ENCODE measurements at regions not wholly inside any gene's neighbourhood (a gene's known extent, or its start where the extent isn't known, plus 50 kb on each side); places are given as distances from the start of the nearest gene placed in this dataset.

- POLR2A ChIA-PET: no interaction called here
- peaks cover 2% of the 10 kb centered on the region for H3K9me3 ChIP-seq (replicated peaks; ENCODE audit: control insufficient read depth, insufficient read depth, low read length)
- no peak for FAIRE-seq
- BruUV-seq (replicated peaks): no TSS peak
- H3K4me3 ChIP-seq (replicated peaks in 1 of 3; ENCODE audit: insufficient read depth in 1 of 3, low read depth in 1 of 3, low read length in 3 of 3): no peak overlapping the region
- no peaks in the 10 kb centered on the region for H3K27me3 ChIP-seq (ENCODE audit: control insufficient read depth in 2 of 2, insufficient read depth in 2 of 2, low read length in 2 of 2)
- no peaks in the 10 kb centered on the region for H3K4me1 ChIP-seq (ENCODE audit: control insufficient read depth, extremely low read depth, insufficient read depth, low read length)
- no peak overlapping the region for H3K9ac ChIP-seq (replicated peaks; ENCODE audit: extremely low read depth, insufficient read depth, low read length)
- intact Hi-C loops (cut with micrococcal nuclease) (no loop called here), dilution Hi-C loops (cut with MboI; ENCODE audit: extremely low pct_ligation_motif_present, low sequenced_read_pairs) (no loop called here)
- no peak overlapping the region for H3K27ac ChIP-seq (ENCODE audit: insufficient read depth, low read depth, low read length)
- no peak overlapping the region for H2AFZ ChIP-seq (ENCODE audit: low read depth, low read length)
- no peaks in the 10 kb centered on the region for H3K79me2 ChIP-seq (ENCODE audit: control insufficient read depth, insufficient read depth, low read length)
- no peaks in the 10 kb centered on the region for H3K36me3 ChIP-seq (ENCODE audit: control insufficient read depth in 2 of 2, extremely low read depth in 1 of 2, insufficient read depth in 2 of 2, low read length in 2 of 2)
- TF ChIP-seq MYC (IDR thresholded peaks at IDR 0.05; ENCODE audit: low read depth, low read length) (no peak), POLR2AphosphoS5 (IDR thresholded peaks at IDR 0.05; ENCODE audit: insufficient read depth, low read depth, low read length) (no peak), FOS (IDR thresholded peaks at IDR 0.05; ENCODE audit: borderline replicate concordance, insufficient read depth, low read length) (no peak), MAX (IDR thresholded peaks at IDR 0.05; ENCODE audit: insufficient read depth, insufficient read length) (no peak), POLR2A (IDR thresholded peaks at IDR 0.05; ENCODE audit: low read depth, low read length) (no peak), JUN (IDR thresholded peaks at IDR 0.05; ENCODE audit: borderline replicate concordance, insufficient read depth, insufficient read length, low read depth) (no peak), GATA2 (IDR thresholded peaks at IDR 0.05; ENCODE audit: insufficient read depth, insufficient read length, low read depth, low read length) (no peak), EZH2 (IDR thresholded peaks at IDR 0.05; ENCODE audit: borderline replicate concordance, low read depth, low read length, severe bottlenecking) (no peak)
- TF ChIP-seq, protein P1, sequence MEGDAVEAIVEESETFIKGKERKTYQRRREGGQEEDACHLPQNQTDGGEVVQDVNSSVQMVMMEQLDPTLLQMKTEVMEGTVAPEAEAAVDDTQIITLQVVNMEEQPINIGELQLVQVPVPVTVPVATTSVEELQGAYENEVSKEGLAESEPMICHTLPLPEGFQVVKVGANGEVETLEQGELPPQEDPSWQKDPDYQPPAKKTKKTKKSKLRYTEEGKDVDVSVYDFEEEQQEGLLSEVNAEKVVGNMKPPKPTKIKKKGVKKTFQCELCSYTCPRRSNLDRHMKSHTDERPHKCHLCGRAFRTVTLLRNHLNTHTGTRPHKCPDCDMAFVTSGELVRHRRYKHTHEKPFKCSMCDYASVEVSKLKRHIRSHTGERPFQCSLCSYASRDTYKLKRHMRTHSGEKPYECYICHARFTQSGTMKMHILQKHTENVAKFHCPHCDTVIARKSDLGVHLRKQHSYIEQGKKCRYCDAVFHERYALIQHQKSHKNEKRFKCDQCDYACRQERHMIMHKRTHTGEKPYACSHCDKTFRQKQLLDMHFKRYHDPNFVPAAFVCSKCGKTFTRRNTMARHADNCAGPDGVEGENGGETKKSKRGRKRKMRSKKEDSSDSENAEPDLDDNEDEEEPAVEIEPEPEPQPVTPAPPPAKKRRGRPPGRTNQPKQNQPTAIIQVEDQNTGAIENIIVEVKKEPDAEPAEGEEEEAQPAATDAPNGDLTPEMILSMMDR (IDR thresholded peaks at IDR 0.05; ENCODE audit: extremely low read depth in 1 of 2, insufficient read depth in 1 of 2, low read depth in 1 of 2, low read length in 2 of 2): no peak
- H3K4me2 ChIP-seq (ENCODE audit: insufficient read depth, low read length): no peak overlapping the region
- H3K9me1 ChIP-seq (replicated peaks; ENCODE audit: control insufficient read depth, extremely low read depth, insufficient read depth, low read length): no peaks in the 10 kb centered on the region
- no peak for DNase-seq (ENCODE audit: low read depth, low spot score)
- CTCF ChIA-PET: no interaction called here
- H4K20me1 ChIP-seq (replicated peaks; ENCODE audit: control insufficient read depth, extremely low read depth, insufficient read depth, low read length): no peaks in the 10 kb centered on the region
These were observed 376.7 kb downstream of the GABRG2 start for GRCh38 chr5:162444129-162444762.

Measured in endothelial cell of umbilical vein (primary cell).